ENCODE measurements at regions not wholly inside any gene's neighbourhood (a gene's known extent, or its start where the extent isn't known, plus 50 kb on each side); places are given as distances from the start of the nearest gene placed in this dataset.

DNA sequence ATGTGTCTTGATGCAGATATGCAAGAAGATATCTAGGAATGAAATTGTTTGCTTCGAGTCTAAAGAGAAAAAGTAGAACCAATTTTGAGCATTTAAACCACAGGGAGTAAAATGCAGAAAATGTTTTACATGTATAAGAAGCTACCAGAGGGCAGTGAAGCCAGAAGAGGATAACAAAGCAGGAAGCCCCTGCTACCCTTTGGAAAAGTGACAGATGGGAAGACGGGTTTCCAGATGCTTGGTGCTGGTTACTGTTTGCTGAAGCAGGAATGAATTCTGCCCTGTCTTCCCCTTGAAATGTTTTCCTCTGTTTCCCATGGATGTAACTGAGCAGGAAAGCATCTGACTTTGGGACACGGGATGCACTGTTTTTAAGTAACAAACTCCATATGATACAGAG is 822.2 kb downstream of the MRPL39 start:
- Histone ChIP-seq H3K27me3 (ENCODE audit: insufficient read depth, low read length) (no peaks in the 10 kb centered on the region), H3K4me1 (ENCODE audit: insufficient read depth, low read length) (no peaks in the 10 kb centered on the region), H3K9me3 (ENCODE audit: control insufficient read depth in 1 of 2, low read length in 2 of 2) (no peaks in the 10 kb centered on the region), H3K36me3 (ENCODE audit: insufficient read depth, low read length) (no peaks in the 10 kb centered on the region), H3K27ac (ENCODE audit: low read depth, low read length) (no peak overlapping the region), H3K4me3 (ENCODE audit: low read length in 2 of 2) (no peak overlapping the region)
- CTCF ChIA-PET (ENCODE audit: partially characterized antibody) = no interaction called here
- no peaks in the 10 kb centered on the region for H3K4me1 Mint-ChIP-seq
- H3K4me3 Mint-ChIP-seq = no peak overlapping the region
- intact Hi-C loops (cut with micrococcal nuclease) = no loop called here
- DNase-seq = no peak
- no peaks in the 10 kb centered on the region for H3K27me3 Mint-ChIP-seq
- POLR2A ChIA-PET (ENCODE audit: partially characterized antibody) = no interaction called here
- no peak overlapping the region for H3K27ac Mint-ChIP-seq
- peaks cover 0 to 5% (median 0%) of the 10 kb centered on the region in 8 donors for H3K9me3 Mint-ChIP-seq
- H3K36me3 Mint-ChIP-seq = no peaks in the 10 kb centered on the region

- Mint-ChIP-seq H3K4me3 (no peak overlapping the region), H3K27me3 (no peaks in the 10 kb centered on the region), H3K27ac (no peak overlapping the region), H3K36me3 (no peaks in the 10 kb centered on the region), H3K4me1 (no peaks in the 10 kb centered on the region), H3K9me3 (peaks cover 0 to 3% (median 0%) of the 10 kb centered on the region in 8 donors)
- POLR2A ChIA-PET (ENCODE audit: partially characterized antibody) = no interaction called here
- Histone ChIP-seq H3K9me3 (ENCODE audit: control insufficient read depth in 1 of 2, low read length in 2 of 2) (no peaks in the 10 kb centered on the region), H3K27ac (ENCODE audit: low read depth, low read length) (no peak overlapping the region), H3K27me3 (ENCODE audit: insufficient read depth, low read length) (no peaks in the 10 kb centered on the region), H3K4me3 (ENCODE audit: low read length in 2 of 2) (no peak overlapping the region), H3K4me1 (ENCODE audit: insufficient read depth, low read length) (no peaks in the 10 kb centered on the region), H3K36me3 (ENCODE audit: insufficient read depth, low read length) (no peaks in the 10 kb centered on the region)
- intact Hi-C loops (cut with micrococcal nuclease) = no loop called here
- DNase-seq = no peak
- CTCF ChIA-PET (ENCODE audit: partially characterized antibody) = no interaction called here
Observed at GRCh38 chr21:24781146-24781545, 826.1 kb downstream of the MRPL39 start.

- no peak overlapping the region for H3K4me3 Mint-ChIP-seq
- intact Hi-C loops (cut with micrococcal nuclease) = no loop called here
- no peaks in the 10 kb centered on the region for H3K9me3 Mint-ChIP-seq
- ChIA-PET CTCF (ENCODE audit: partially characterized antibody) (no interaction called here), POLR2A (ENCODE audit: partially characterized antibody) (no interaction called here)
- no peak for DNase-seq
- H3K4me3 ChIP-seq (ENCODE audit: low read length in 2 of 2) = no peak overlapping the region
- no peaks in the 10 kb centered on the region for H3K27me3 Mint-ChIP-seq
- no peak overlapping the region for H3K27ac Mint-ChIP-seq
- no peaks in the 10 kb centered on the region for H3K27me3 ChIP-seq (ENCODE audit: insufficient read depth, low read length)
- no peak overlapping the region for H3K27ac ChIP-seq (ENCODE audit: low read depth, low read length)
- no peaks in the 10 kb centered on the region for H3K4me1 Mint-ChIP-seq
- no peaks in the 10 kb centered on the region for H3K36me3 Mint-ChIP-seq
- no peaks in the 10 kb centered on the region for H3K4me1 ChIP-seq (ENCODE audit: insufficient read depth, low read length)
- no peaks in the 10 kb centered on the region for H3K9me3 ChIP-seq (ENCODE audit: control insufficient read depth in 1 of 2, low read length in 2 of 2)
- no peaks in the 10 kb centered on the region for H3K36me3 ChIP-seq (ENCODE audit: insufficient read depth, low read length)
Observed at GRCh38 chr21:24759348-24760075, 847.8 kb downstream of the MRPL39 start.

DNA sequence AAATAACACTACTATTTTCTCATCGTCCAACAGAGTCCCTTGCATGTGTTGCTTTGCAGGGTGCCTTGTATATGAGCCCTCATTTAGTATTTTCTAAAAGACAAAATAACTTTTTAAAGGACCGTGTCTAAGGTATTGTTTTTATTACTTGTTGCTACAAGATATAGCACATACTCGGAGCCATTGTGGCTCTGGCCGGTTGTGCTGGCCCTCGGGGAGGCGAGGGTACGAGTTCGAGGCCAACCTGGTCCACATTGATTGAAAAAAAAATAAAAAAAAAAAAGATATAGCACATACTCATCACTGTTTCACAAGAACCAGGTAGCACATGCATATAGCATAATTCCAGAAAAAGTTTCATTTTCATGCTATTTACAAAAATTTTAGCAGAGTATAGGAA is 869.2 kb downstream of the MRPL39 start:
- Mint-ChIP-seq H3K36me3 (no peaks in the 10 kb centered on the region), H3K27ac (no peak overlapping the region), H3K27me3 (no peaks in the 10 kb centered on the region), H3K4me1 (no peaks in the 10 kb centered on the region), H3K4me3 (no peak overlapping the region), H3K9me3 (peaks cover 0 to 4% (median under 1%) of the 10 kb centered on the region in 8 donors)
- H3K36me3 ChIP-seq (ENCODE audit: insufficient read depth, low read length) = no peaks in the 10 kb centered on the region
- H3K9me3 ChIP-seq (ENCODE audit: control insufficient read depth in 1 of 2, low read length in 2 of 2) = no peaks in the 10 kb centered on the region
- H3K27ac ChIP-seq (ENCODE audit: low read depth, low read length) = no peak overlapping the region
- intact Hi-C loops (cut with micrococcal nuclease) = no loop called here
- H3K27me3 ChIP-seq (ENCODE audit: insufficient read depth, low read length) = no peaks in the 10 kb centered on the region
- DNase-seq = no peak
- ChIA-PET POLR2A (ENCODE audit: partially characterized antibody) (no interaction called here), CTCF (ENCODE audit: partially characterized antibody) (no interaction called here)
- H3K4me3 ChIP-seq (ENCODE audit: low read length in 2 of 2) = no peak overlapping the region
- H3K4me1 ChIP-seq (ENCODE audit: insufficient read depth, low read length) = no peaks in the 10 kb centered on the region

- no peaks in the 10 kb centered on the region for H3K4me1 ChIP-seq (ENCODE audit: insufficient read depth, low read length)
Observed at GRCh38 chr21:24737296-24737850, 869.9 kb downstream of the MRPL39 start.

GRCh38 chr21:24730661-24731060 is 876.6 kb downstream of the MRPL39 start:
- H3K36me3 Mint-ChIP-seq = no peaks in the 10 kb centered on the region
- intact Hi-C loops (cut with micrococcal nuclease) = no loop called here

More at GRCh38 chr21:24737296-24737850, 869.9 kb downstream of the MRPL39 start:
- H3K9me3 Mint-ChIP-seq = peaks cover 0 to 4% (median under 1%) of the 10 kb centered on the region in 8 donors
- no peak overlapping the region for H3K4me3 Mint-ChIP-seq
- Histone ChIP-seq H3K27me3 (ENCODE audit: insufficient read depth, low read length) (no peaks in the 10 kb centered on the region), H3K36me3 (ENCODE audit: insufficient read depth, low read length) (no peaks in the 10 kb centered on the region), H3K4me3 (ENCODE audit: low read length in 2 of 2) (no peak overlapping the region), H3K27ac (ENCODE audit: low read depth, low read length) (no peak overlapping the region), H3K9me3 (ENCODE audit: control insufficient read depth in 1 of 2, low read length in 2 of 2) (no peaks in the 10 kb centered on the region)
- CTCF ChIA-PET (ENCODE audit: partially characterized antibody) = no interaction called here
- no peaks in the 10 kb centered on the region for H3K27me3 Mint-ChIP-seq
- POLR2A ChIA-PET (ENCODE audit: partially characterized antibody) = no interaction called here
- DNase-seq = no peak
- H3K36me3 Mint-ChIP-seq = no peaks in the 10 kb centered on the region
- H3K27ac Mint-ChIP-seq = no peak overlapping the region
- H3K4me1 Mint-ChIP-seq = no peaks in the 10 kb centered on the region
- intact Hi-C loops (cut with micrococcal nuclease) = no loop called here

GRCh38 chr21:24729568-24729967 is 877.7 kb downstream of the MRPL39 start:
- no peaks in the 10 kb centered on the region for H3K36me3 ChIP-seq (ENCODE audit: insufficient read depth, low read length)
- no peak overlapping the region for H3K27ac ChIP-seq (ENCODE audit: low read depth, low read length)
- no peaks in the 10 kb centered on the region for H3K27me3 ChIP-seq (ENCODE audit: insufficient read depth, low read length)
- Mint-ChIP-seq H3K9me3 (peaks cover 0 to 4% (median 0%) of the 10 kb centered on the region in 8 donors), H3K4me1 (no peaks in the 10 kb centered on the region), H3K27me3 (no peaks in the 10 kb centered on the region), H3K27ac (no peak overlapping the region), H3K4me3 (no peak overlapping the region), H3K36me3 (no peaks in the 10 kb centered on the region)
- H3K9me3 ChIP-seq (ENCODE audit: control insufficient read depth in 1 of 2, low read length in 2 of 2) = no peaks in the 10 kb centered on the region
- no peaks in the 10 kb centered on the region for H3K4me1 ChIP-seq (ENCODE audit: insufficient read depth, low read length)
- intact Hi-C loops (cut with micrococcal nuclease) = no loop called here
- no peak for DNase-seq
- CTCF ChIA-PET (ENCODE audit: partially characterized antibody) = no interaction called here
- POLR2A ChIA-PET (ENCODE audit: partially characterized antibody) = no interaction called here
- no peak overlapping the region for H3K4me3 ChIP-seq (ENCODE audit: low read length in 2 of 2)

More at GRCh38 chr21:24730661-24731060, 876.6 kb downstream of the MRPL39 start:
- ChIA-PET CTCF (ENCODE audit: partially characterized antibody) (no interaction called here), POLR2A (ENCODE audit: partially characterized antibody) (no interaction called here)
- H3K9me3 ChIP-seq (ENCODE audit: control insufficient read depth in 1 of 2, low read length in 2 of 2) = no peaks in the 10 kb centered on the region
- no peaks in the 10 kb centered on the region for H3K27me3 ChIP-seq (ENCODE audit: insufficient read depth, low read length)
- Mint-ChIP-seq H3K9me3 (peaks cover 0 to 4% (median 0%) of the 10 kb centered on the region in 8 donors), H3K27ac (no peak overlapping the region), H3K4me3 (no peak overlapping the region), H3K4me1 (no peaks in the 10 kb centered on the region), H3K27me3 (no peaks in the 10 kb centered on the region)
- H3K4me1 ChIP-seq (ENCODE audit: insufficient read depth, low read length) = no peaks in the 10 kb centered on the region
- no peak for DNase-seq
- no peak overlapping the region for H3K4me3 ChIP-seq (ENCODE audit: low read length in 2 of 2)
- no peaks in the 10 kb centered on the region for H3K36me3 ChIP-seq (ENCODE audit: insufficient read depth, low read length)
- H3K27ac ChIP-seq (ENCODE audit: low read depth, low read length) = no peak overlapping the region

Measured in CD4-positive, alpha-beta memory T cell (primary cell).